Small intestine (tissue), 7 donors: ENCODE measurements at regions not wholly inside any gene's neighbourhood (a gene's known extent, or its start where the extent isn't known, plus 50 kb on each side); places are given as distances from the start of the nearest gene placed in this dataset.

Experiments
- DNase-seq, 2 donors: peaks; one replicate each; pipeline versions ENCODE4 v3.0.0 to v3.0.0-alpha.2; 2013
- FAIRE-seq: peaks from 2 replicates; lab custom pipeline; 2012; peaks lifted over from hg19 to GRCh38; lab: Jason Lieb, UNC
- H3K27ac ChIP-seq, 3 donors: one replicate each; pipeline ENCODE4 v1.5.1; 2013; ENCODE audit warnings: low read length in 2 of 3, mild to moderate bottlenecking in 2 of 3, control low read depth in 1 of 3, inconsistent platforms in 1 of 3, low read depth in 1 of 3, moderate library complexity in 1 of 3
- H3K27me3 ChIP-seq, 3 donors: one replicate each; pipeline ENCODE4 v1.6.1; 2013; ENCODE audit warnings: low read length in 3 of 3, inconsistent platforms in 1 of 3; ENCODE audit not compliant: control insufficient read depth in 3 of 3, insufficient read depth in 3 of 3
- H3K36me3 ChIP-seq, 3 donors: one replicate each; pipeline ENCODE4 v1.6.1; 2013; ENCODE audit warnings: low read length in 3 of 3, inconsistent platforms in 1 of 3, low read depth in 1 of 3, mild to moderate bottlenecking in 1 of 3, moderate library complexity in 1 of 3; ENCODE audit not compliant: control insufficient read depth in 3 of 3, insufficient read depth in 2 of 3
- H3K4me1 ChIP-seq, 3 donors: one replicate each; pipeline ENCODE4 v1.6.1; 2013; ENCODE audit warnings: low read length in 2 of 3, inconsistent platforms in 1 of 3, low read depth in 1 of 3, mild to moderate bottlenecking in 1 of 3, moderate library complexity in 1 of 3; ENCODE audit not compliant: control insufficient read depth in 3 of 3, insufficient read depth in 2 of 3
- H3K4me3 ChIP-seq, 3 donors: one replicate each; pipeline ENCODE4 v1.5.1; 2013; ENCODE audit warnings: low read length in 3 of 3, control low read depth in 1 of 3, inconsistent platforms in 1 of 3, low read depth in 1 of 3, mild to moderate bottlenecking in 1 of 3, moderate library complexity in 1 of 3
- H3K9me3 ChIP-seq, 2 donors: one replicate each; pipeline ENCODE4 v1.6.1; 2013; ENCODE audit warnings: low read depth in 1 of 2, low read length in 1 of 2; ENCODE audit not compliant: control insufficient read depth in 2 of 2, insufficient read depth in 1 of 2
- WGBS, 3 donors: extraction: QIAGEN DNeasy Blood & Tissue Kit; methylation state at CpG; one replicate each; pipeline ENCODE4 v1.1.7; 2013; 5-methylcytosine and 5-hydroxymethylcytosine counted together
- donor health status: healthy with polysubstance abuse.
- donor health status: control.
- donor health status: control.
- donor health status: Bipolar disorder and iron deficiency.
- donor health status: healthy.

GRCh38 chr1:217373761-217374701, 256.9 kb downstream of the GPATCH2 start:
- DNase-seq (no peak), FAIRE-seq (no peak)
- Histone ChIP-seq H3K36me3 (no peaks in the 10 kb centered on the region), H3K27ac (no peak overlapping the region), H3K4me1 (no peaks in the 10 kb centered on the region), H3K27me3 (no peaks in the 10 kb centered on the region), H3K4me3 (no peak overlapping the region), H3K9me3 (peaks cover 0 to 28% of the 10 kb centered on the region in 2 donors)
- 82 to 90% (median 89%) methylated on average over 11 of the region's 11 CpGs for WGBS, 3 donors

DNA sequence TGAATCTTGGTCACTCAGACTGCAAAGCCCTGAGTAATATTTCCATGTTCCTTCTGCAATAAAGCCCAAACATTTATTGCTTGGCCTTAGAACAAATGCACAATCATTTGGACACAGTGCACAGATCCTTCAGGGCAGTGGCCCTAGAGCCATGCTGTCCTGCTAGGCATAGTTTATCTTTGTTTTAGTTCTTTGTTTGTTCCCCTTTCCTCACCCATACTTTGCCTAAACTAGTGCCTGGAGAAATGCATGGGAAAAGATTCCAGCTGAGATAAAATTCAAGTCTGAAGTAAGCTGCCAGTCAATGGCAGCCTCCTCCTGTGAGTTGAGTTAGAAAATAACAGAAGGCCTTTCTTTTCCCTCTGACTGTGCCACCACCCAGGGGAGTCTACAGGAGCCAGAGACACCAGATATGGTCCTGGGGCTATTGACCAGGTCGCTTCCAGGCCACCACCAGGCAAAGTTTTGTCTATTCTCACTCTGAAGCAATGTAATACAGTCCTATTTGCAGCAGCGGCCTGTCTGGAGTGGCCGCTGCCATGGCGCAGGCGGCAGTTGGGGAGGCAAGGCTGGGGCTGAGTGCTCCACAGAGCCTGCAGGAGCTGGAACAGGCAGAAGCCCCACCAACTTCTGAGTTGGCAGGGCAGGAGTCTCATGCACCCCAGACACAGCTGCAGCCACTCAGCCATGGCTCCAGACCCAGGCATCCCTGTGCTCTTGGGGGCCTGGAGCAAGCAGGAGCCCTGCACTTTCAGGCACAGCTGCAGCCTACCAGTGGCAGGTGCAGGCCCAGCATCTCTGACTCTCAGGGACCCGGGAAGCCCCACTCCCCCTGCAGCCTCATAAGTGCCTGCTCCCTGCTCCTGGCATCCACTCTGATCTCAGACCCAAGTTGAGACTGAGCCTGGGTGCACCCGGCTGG, 258.6 kb downstream of the GPATCH2 start:
- peaks cover 0 to 25% of the 10 kb centered on the region in 2 donors for H3K9me3 ChIP-seq
- 84 to 88% (median 86%) methylated on average over 6 to 7 of the region's 7 CpGs for WGBS, 3 donors
- no peak for DNase-seq
- no peaks in the 10 kb centered on the region for H3K36me3 ChIP-seq
- H3K4me3 ChIP-seq: no peak overlapping the region
- no peak for FAIRE-seq
- no peak overlapping the region for H3K27ac ChIP-seq
- H3K27me3 ChIP-seq: no peaks in the 10 kb centered on the region
- H3K4me1 ChIP-seq: no peaks in the 10 kb centered on the region

DNA sequence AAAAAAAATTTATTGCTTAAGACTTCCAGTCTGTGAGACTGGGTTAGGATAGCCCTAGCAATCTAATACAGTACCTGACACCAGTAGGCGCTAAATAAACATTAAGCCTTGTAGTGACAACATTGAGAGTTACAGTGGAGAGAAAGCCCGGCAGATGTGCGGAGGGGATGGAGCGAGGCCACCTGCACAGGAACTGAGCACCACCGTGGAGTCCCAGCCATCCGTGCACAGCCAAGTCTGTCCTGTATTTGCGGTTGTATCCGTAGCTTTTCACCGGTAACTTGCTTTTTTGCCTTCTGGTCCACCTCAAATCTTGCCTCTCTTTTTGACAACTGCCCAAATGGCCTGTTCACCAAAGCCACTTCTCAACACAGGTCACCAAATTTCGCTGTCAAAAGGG, 260.1 kb downstream of the GPATCH2 start:
- peaks cover 0 to 24% of the 10 kb centered on the region in 2 donors for H3K9me3 ChIP-seq
- no peak overlapping the region for H3K27ac ChIP-seq
- DNase-seq (no peak), FAIRE-seq (no peak)
- H3K4me3 ChIP-seq: no peak overlapping the region
- H3K36me3 ChIP-seq: no peaks in the 10 kb centered on the region
- no peaks in the 10 kb centered on the region for H3K27me3 ChIP-seq
- H3K4me1 ChIP-seq: no peaks in the 10 kb centered on the region
- WGBS, 3 donors: 87 to 88% (median 88%) methylated on average over 10 of the region's 10 CpGs

- FAIRE-seq: no peak
- WGBS, 3 donors: 79 to 90% (median 86%) methylated on average over 9 of the region's 9 CpGs
Observed at GRCh38 chr1:217369996-217370551, 260.8 kb downstream of the GPATCH2 start.

GRCh38 chr1:217369271-217369981, 261.5 kb downstream of the GPATCH2 start:
- DNase-seq (no peak), FAIRE-seq (no peak)
- Histone ChIP-seq H3K27me3 (no peaks in the 10 kb centered on the region), H3K4me3 (no peak overlapping the region), H3K36me3 (no peaks in the 10 kb centered on the region), H3K9me3 (peaks cover 0 to 20% of the 10 kb centered on the region in 2 donors), H3K27ac (no peak overlapping the region), H3K4me1 (no peaks in the 10 kb centered on the region)
- 31 to 60% (median 48%) methylated on average over 8 of the region's 8 CpGs for WGBS, 3 donors

More at GRCh38 chr1:217369996-217370551, 260.8 kb downstream of the GPATCH2 start:
- Histone ChIP-seq H3K27ac (no peak overlapping the region), H3K4me1 (no peaks in the 10 kb centered on the region), H3K4me3 (no peak overlapping the region), H3K9me3 (peaks cover 0 to 24% of the 10 kb centered on the region in 2 donors), H3K36me3 (no peaks in the 10 kb centered on the region), H3K27me3 (no peaks in the 10 kb centered on the region)
- DNase-seq: no peak

DNA sequence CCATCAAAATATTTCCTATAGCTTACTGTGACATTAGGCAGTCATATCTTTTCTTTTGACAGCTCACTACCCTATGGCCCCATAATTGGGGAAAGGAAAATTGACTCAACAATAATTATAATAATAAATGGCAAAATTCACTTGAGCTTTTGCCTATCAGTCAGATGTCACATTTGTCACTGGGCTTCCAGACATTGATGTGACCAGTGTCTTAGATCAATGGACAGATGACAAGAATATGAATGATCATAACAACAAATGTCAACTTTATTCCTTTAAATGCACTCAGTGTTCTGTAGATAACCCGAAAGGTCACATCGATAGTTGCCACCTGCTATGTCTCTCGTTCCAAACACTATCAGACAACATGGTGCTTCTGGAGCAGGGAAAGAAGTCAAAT, 266.7 kb downstream of the GPATCH2 start:
- WGBS, 3 donors: 59 to 69% (median 66%) methylated on average over 3 of the region's 3 CpGs
- no peak for DNase-seq
- Histone ChIP-seq H3K9me3 (no peaks in the 10 kb centered on the region), H3K27me3 (no peaks in the 10 kb centered on the region), H3K4me3 (no peak overlapping the region), H3K36me3 (no peaks in the 10 kb centered on the region), H3K4me1 (no peaks in the 10 kb centered on the region), H3K27ac (no peak overlapping the region)
- FAIRE-seq: no peak

DNA sequence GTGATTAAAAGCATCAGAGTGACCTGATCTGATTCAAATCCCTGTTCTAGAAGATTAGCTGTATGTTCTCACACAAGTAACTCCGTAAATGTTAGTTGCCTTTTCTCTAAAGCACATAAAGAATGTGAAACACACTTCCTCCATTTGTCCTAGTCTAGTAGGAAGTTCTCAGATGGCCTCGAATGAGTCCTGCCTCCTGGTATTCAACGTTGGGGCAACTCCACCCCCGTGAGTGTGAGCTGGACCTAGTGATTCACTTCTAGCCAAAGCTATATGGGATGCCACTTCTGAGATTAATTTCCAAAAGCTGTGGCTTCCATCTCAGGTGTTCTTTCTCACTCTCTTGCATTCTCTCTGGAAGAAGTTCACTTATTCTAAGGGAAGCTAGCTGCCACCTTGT, 267.6 kb downstream of the GPATCH2 start:
- H3K4me3 ChIP-seq: no peak overlapping the region
- no peak overlapping the region for H3K27ac ChIP-seq
- DNase-seq (no peak), FAIRE-seq (no peak)
- no peaks in the 10 kb centered on the region for H3K9me3 ChIP-seq
- H3K27me3 ChIP-seq: no peaks in the 10 kb centered on the region
- WGBS, 3 donors: 59 to 72% (median 64%) methylated on average over 4 of the region's 4 CpGs
- no peaks in the 10 kb centered on the region for H3K4me1 ChIP-seq
- no peaks in the 10 kb centered on the region for H3K36me3 ChIP-seq
